ENCODE measurements at regions not wholly inside any gene's neighbourhood (a gene's known extent, or its start where the extent isn't known, plus 50 kb on each side); places are given as distances from the start of the nearest gene placed in this dataset.

DNA sequence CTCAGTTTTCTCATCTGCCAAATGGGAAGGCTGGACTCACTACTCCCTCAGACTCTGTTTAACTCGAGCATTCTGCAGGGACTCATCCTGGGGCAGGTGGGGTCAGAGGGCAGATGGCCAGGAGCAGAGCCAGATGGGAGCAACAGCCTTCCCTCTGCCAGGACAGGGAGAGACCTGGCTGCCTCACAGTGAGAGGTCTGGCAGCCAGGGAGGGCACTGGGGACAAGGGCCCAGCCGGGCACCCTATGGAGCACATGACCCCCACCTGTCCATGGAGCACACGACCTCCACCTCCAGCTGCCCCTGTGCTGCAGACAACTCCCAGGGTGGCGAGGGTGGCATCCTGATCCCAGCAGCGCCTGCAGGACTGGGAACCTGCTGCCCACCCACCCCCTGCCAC lies 67.4 kb downstream of the IGLL1 start:
- Histone ChIP-seq H3K36me3 (ENCODE audit: control insufficient read depth, insufficient read depth, low read length) (no peaks in the 10 kb centered on the region), H3K4me1 (ENCODE audit: control insufficient read depth, insufficient read depth, low read length) (no peaks in the 10 kb centered on the region), H3K27me3 (ENCODE audit: control insufficient read depth, insufficient read depth, low read length) (no peaks in the 10 kb centered on the region), H3K4me3 (ENCODE audit: low read depth, low read length) (no peak overlapping the region), H3K9ac (ENCODE audit: low read depth, low read length) (no peak overlapping the region), H3K9me3 (ENCODE audit: control insufficient read depth, insufficient read depth, low read length) (no peaks in the 10 kb centered on the region)

DNA sequence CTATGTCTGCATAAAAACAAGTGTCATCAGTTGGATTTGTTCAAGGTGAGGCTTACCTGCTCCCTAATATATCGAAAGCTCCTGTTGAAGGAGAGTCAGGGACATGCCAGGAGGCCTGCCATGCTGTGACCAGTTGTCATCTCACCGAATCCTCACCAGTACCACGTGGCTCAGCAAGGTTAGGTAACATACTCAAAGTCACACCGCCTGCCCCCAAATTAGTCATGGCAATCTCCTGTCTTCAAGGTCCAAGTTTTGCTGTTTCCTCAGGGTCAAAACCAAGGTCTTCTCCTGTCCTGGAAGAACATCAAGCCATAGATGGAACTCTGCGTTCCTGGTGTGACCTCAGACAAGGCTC lies 67.8 kb downstream of the IGLL1 start:
- Histone ChIP-seq H3K9me3 (ENCODE audit: control insufficient read depth, insufficient read depth, low read length) (no peaks in the 10 kb centered on the region), H3K27me3 (ENCODE audit: control insufficient read depth, insufficient read depth, low read length) (no peaks in the 10 kb centered on the region), H3K4me1 (ENCODE audit: control insufficient read depth, insufficient read depth, low read length) (no peaks in the 10 kb centered on the region), H3K9ac (ENCODE audit: low read depth, low read length) (no peak overlapping the region), H3K4me3 (ENCODE audit: low read depth, low read length) (no peak overlapping the region), H3K36me3 (ENCODE audit: control insufficient read depth, insufficient read depth, low read length) (no peaks in the 10 kb centered on the region)

DNA sequence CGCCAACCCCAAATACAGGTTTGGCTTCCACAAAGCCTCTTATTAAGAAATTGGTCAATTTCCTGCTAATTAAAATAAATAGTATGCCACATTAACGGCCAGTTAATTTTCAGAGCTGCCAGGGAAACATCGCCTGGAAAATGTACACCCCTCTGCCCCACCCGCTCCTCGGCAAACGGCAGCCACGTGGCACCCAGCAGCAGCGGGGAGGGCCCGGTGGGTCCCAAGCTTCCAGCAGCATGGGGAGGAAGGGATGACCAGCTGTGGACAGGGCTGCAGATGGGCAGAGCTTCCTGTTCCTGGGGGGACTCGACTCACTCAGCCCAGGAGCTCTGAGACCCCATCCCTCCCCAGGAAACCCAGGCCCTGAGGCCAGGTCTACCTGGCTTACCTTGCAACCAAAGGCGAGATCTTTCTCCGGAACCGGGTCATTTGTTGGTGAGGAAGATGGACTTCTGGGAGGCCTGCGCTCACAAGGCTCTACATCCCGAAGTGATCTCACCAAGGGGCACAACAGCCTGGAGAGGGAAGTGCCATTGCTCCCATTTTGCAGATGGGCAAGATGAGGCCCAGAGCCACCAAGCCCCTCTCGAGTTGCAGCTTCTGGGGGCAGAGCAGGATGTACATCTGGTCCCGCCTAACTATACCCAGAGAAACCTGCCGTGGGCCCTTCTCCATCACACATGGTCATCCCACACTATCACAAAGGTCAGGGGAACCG lies 68.3 kb downstream of the IGLL1 start:
- Histone ChIP-seq H3K9me3 (ENCODE audit: control insufficient read depth, insufficient read depth, low read length) (no peaks in the 10 kb centered on the region), H3K9ac (ENCODE audit: low read depth, low read length) (no peak overlapping the region), H3K4me1 (ENCODE audit: control insufficient read depth, insufficient read depth, low read length) (no peaks in the 10 kb centered on the region), H3K36me3 (ENCODE audit: control insufficient read depth, insufficient read depth, low read length) (no peaks in the 10 kb centered on the region), H3K4me3 (ENCODE audit: low read depth, low read length) (no peak overlapping the region), H3K27me3 (ENCODE audit: control insufficient read depth, insufficient read depth, low read length) (no peaks in the 10 kb centered on the region)

DNA sequence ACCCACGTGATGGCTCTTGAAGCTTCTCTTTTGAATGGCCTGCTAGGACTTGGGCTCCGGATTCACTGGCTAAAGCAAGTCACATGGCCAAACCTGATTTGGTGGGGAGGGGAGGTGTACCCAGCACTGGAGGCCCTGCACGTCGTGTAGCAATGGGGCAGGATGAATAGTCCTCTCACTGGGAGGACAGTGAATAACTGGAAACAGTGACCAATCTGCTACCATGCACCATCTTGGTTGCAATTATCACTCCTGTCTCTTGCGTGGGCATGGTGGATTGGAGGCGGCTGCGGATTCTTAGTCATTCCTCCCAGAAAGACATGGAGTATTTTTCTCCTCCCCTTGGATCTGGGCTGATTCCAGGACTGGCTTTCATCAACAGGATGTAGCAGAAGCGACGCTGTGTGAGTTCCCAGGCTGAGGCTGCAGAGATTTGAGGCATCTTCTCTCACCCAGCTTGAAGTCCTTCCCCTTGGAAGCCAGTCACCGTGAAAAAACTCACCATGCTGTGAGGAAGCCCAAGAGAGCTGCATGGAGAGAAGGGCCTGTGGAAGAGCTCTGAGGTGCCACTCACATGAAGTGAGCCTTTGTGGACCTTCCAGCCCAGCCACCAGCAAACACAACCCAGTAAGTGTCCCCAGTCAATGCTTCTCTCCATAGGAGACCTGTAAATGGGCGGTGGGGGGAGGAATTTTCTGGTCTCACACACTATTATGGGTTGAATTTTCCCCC lies 70.4 kb downstream of the IGLL1 start:
- Histone ChIP-seq H3K27me3 (ENCODE audit: control insufficient read depth, insufficient read depth, low read length) (no peaks in the 10 kb centered on the region), H3K9ac (ENCODE audit: low read depth, low read length) (no peak overlapping the region), H3K4me1 (ENCODE audit: control insufficient read depth, insufficient read depth, low read length) (no peaks in the 10 kb centered on the region), H3K36me3 (ENCODE audit: control insufficient read depth, insufficient read depth, low read length) (no peaks in the 10 kb centered on the region), H3K9me3 (ENCODE audit: control insufficient read depth, insufficient read depth, low read length) (no peaks in the 10 kb centered on the region), H3K4me3 (ENCODE audit: low read depth, low read length) (no peak overlapping the region)

DNA sequence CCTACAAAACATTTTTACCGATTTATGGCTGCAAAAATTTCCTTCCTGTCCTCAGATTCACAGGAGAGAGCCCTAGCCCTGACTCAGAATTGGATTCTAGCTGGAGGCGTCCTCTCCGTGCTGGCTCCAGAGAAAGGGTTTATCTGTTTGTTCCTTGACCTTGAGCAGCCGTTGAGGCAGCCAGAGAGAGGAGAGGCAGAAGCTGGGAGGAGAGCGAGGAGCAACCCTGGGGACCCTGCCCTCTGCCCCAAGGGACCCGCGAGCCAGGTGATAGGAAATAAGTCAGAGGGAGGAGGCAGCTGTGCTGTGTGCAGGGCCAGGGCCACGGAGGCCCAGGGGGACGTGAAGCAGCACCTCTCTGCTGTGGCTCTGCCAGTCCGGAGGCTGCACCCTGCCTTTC lies 75.6 kb downstream of the IGLL1 start:
- no peaks in the 10 kb centered on the region for H3K36me3 ChIP-seq (ENCODE audit: control insufficient read depth, insufficient read depth, low read length)
- no peak overlapping the region for H3K4me3 ChIP-seq (ENCODE audit: low read depth, low read length)
- peaks cover 4% of the 10 kb centered on the region for H3K27me3 ChIP-seq (ENCODE audit: control insufficient read depth, insufficient read depth, low read length)
- no peaks in the 10 kb centered on the region for H3K9me3 ChIP-seq (ENCODE audit: control insufficient read depth, insufficient read depth, low read length)
- no peak overlapping the region for H3K9ac ChIP-seq (ENCODE audit: low read depth, low read length)
- peaks cover 1% of the 10 kb centered on the region for H3K4me1 ChIP-seq (ENCODE audit: control insufficient read depth, insufficient read depth, low read length)

DNA sequence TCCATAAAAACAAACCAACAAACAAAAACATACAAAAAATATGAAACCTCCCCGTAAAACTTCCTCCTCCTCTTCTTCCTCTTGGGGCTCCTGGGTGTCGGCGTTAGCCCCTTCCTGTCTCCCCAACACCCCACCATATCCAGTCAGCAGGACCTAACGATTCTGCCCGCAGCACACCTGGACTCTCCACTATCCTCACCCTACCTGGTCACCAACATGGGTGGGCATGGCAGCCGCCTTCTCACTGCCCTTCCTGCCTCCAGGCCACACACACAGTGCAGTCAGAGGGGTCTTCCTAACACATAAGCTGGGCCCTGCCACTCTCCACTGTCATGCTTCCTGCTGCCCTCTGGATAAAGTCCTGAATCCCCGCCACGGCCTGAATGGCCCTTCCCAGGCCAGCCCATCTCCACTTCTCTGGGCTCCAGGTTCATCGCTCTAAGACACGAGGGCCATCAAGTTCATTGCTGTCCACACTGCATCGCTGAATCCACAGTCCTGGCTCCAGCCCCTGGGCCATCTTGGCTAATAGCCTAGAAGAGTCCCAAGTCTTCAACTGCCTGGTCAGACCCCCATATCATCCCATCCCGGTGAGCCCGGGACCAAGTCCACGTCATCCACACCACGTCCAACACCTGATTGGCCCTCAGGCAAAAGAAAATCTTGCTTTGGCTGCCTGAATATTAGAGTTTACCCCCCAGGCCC lies 76.2 kb downstream of the IGLL1 start:
- Histone ChIP-seq H3K4me1 (ENCODE audit: control insufficient read depth, insufficient read depth, low read length) (peaks cover 2% of the 10 kb centered on the region), H3K36me3 (ENCODE audit: control insufficient read depth, insufficient read depth, low read length) (no peaks in the 10 kb centered on the region), H3K4me3 (ENCODE audit: low read depth, low read length) (no peak overlapping the region), H3K9me3 (ENCODE audit: control insufficient read depth, insufficient read depth, low read length) (no peaks in the 10 kb centered on the region), H3K9ac (ENCODE audit: low read depth, low read length) (no peak overlapping the region), H3K27me3 (ENCODE audit: control insufficient read depth, insufficient read depth, low read length) (peaks cover 4% of the 10 kb centered on the region)

DNA sequence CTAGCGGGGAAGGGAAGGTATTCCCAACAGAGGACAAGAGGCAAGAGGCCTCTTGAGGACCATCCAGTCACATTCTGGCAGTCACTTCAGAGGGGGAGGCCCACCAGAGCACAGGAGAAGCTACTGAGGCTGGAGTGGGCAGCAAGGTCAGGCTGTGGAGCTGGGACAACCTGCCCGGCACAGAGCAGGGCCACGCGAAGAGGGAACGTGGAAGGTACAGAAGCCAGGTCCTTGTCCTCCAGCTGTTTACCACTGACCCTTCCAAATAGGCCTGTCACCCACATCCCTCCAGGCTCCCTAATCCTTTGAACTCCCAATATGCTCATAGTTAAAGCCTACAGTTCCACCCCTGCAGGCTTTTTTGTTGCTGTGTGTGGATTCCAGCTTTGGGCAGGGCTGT lies 76.9 kb downstream of the IGLL1 start:
- no peak overlapping the region for H3K9ac ChIP-seq (ENCODE audit: low read depth, low read length)
- no peaks in the 10 kb centered on the region for H3K36me3 ChIP-seq (ENCODE audit: control insufficient read depth, insufficient read depth, low read length)
- H3K4me3 ChIP-seq (ENCODE audit: low read depth, low read length), result no peak overlapping the region
- H3K4me1 ChIP-seq (ENCODE audit: control insufficient read depth, insufficient read depth, low read length), result peaks cover 2% of the 10 kb centered on the region
- peaks cover 4% of the 10 kb centered on the region for H3K27me3 ChIP-seq (ENCODE audit: control insufficient read depth, insufficient read depth, low read length)
- no peaks in the 10 kb centered on the region for H3K9me3 ChIP-seq (ENCODE audit: control insufficient read depth, insufficient read depth, low read length)

DNA sequence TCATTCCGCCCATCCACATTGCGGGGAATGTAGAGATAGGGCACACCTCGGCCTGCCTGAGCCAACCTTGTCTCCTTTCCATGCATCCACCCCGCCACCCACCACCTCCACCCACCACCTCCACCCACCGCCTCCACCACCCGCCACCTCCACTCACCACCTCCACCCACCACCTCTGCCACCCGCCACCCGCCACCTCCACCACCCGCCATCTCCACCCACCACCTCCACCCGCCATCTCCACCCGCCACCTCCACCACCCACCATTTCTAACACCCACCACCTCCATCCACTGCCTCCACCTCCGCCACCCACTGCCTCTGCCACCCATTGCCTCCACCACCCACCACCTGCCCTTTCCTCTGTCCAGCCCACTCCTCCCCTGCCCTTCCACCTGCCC lies 78.4 kb downstream of the IGLL1 start:
- Histone ChIP-seq H3K9me3 (ENCODE audit: control insufficient read depth, insufficient read depth, low read length) (no peaks in the 10 kb centered on the region), H3K4me3 (ENCODE audit: low read depth, low read length) (no peak overlapping the region), H3K9ac (ENCODE audit: low read depth, low read length) (no peak overlapping the region), H3K4me1 (ENCODE audit: control insufficient read depth, insufficient read depth, low read length) (peaks cover 2% of the 10 kb centered on the region), H3K36me3 (ENCODE audit: control insufficient read depth, insufficient read depth, low read length) (no peaks in the 10 kb centered on the region), H3K27me3 (ENCODE audit: control insufficient read depth, insufficient read depth, low read length) (peaks cover 4% of the 10 kb centered on the region)

DNA sequence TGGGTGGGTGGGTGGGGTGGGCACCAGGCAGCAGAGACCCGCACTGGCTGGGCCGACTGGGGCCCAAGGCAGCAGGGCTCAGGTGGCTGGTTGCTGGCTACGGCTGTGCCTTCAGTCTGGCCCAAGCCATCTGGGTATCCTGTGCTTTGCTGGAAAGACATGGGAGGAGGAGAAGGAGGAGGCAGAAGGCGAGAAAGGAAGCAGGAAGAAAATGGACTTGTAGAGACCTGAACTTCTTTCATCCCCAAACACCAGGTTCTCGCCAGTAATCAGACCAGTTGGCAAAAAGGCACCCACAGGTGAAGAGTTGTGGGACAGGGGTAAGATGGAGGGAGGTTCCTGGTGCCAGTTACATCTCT lies 78.8 kb downstream of the IGLL1 start:
- Histone ChIP-seq H3K27me3 (ENCODE audit: control insufficient read depth, insufficient read depth, low read length) (peaks cover 4% of the 10 kb centered on the region), H3K4me1 (ENCODE audit: control insufficient read depth, insufficient read depth, low read length) (peaks cover 2% of the 10 kb centered on the region), H3K36me3 (ENCODE audit: control insufficient read depth, insufficient read depth, low read length) (no peaks in the 10 kb centered on the region), H3K4me3 (ENCODE audit: low read depth, low read length) (no peak overlapping the region), H3K9me3 (ENCODE audit: control insufficient read depth, insufficient read depth, low read length) (no peaks in the 10 kb centered on the region), H3K9ac (ENCODE audit: low read depth, low read length) (no peak overlapping the region)

DNA sequence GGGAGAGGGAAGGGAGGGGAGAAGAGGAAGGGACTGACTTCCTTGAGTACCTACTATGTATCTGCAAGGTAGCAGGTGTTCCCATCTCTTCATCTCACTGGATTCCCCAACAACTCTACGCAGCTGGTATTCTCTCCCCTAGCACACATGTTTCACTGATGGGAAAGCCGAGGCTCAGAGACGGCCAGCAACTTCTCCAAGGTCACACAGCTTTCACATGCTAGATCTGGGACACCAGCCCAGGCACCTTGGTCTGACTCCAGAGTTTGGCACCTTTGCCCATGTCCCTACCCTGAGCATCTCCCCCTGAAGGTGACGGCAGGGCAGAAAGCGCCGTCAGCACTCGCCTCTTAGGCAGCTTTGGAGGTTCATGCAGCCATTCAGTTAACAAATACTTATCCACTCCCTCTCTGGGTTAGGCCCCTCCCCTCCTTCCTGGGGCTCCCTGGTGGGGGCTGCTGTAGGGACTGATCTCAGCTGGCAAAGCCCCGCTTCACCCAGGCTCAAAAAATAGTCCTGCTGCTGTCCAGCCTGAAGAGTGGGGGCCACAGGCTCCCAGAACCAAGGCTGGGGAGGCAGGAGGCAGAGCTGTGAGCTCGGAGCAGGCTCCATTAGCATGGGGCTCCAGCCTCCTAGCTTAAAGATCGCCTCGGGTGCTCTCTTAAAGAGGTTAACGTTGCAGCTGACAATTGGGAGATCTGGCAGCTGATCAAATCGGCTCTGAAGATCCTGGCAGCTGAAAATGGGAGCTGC lies 79.4 kb downstream of the IGLL1 start:
- Histone ChIP-seq H3K27me3 (ENCODE audit: control insufficient read depth, insufficient read depth, low read length) (peaks cover 4% of the 10 kb centered on the region), H3K9me3 (ENCODE audit: control insufficient read depth, insufficient read depth, low read length) (no peaks in the 10 kb centered on the region), H3K36me3 (ENCODE audit: control insufficient read depth, insufficient read depth, low read length) (no peaks in the 10 kb centered on the region), H3K4me1 (ENCODE audit: control insufficient read depth, insufficient read depth, low read length) (peaks cover 2% of the 10 kb centered on the region), H3K4me3 (ENCODE audit: low read depth, low read length) (no peak overlapping the region), H3K9ac (ENCODE audit: low read depth, low read length) (no peak overlapping the region)

DNA sequence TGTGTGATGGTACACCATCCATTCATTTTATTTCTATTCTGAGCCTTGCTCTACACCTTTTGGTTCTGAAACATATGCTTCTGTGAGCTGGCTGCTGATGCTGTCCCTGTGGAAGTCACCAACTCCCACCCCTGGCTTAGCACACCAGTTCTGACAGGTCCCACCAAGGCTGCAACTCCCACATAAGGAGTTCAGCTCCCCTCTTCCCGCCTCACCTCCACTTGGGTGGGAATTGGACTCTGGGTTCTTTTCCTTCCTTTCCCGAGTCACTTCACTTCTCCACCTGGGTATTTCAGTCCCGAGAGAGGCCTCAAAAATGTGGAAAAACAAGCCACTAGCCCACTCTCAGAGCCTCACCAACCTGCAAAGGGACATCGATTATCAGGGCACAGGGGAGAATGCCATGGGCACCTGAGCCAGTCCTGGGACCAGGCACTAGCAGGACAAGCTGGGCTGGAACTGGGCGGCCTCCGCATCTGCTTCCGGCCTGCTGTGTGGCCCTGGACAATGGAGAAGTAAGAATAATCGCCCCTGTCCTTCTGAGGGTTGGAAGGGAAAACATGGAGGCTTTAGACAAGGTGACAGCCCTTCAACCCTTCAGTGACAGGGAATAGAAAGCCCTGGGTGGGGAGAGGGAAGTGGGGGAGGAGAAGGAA lies 80.1 kb downstream of the IGLL1 start:
- Histone ChIP-seq H3K9me3 (ENCODE audit: control insufficient read depth, insufficient read depth, low read length) (no peaks in the 10 kb centered on the region), H3K36me3 (ENCODE audit: control insufficient read depth, insufficient read depth, low read length) (no peaks in the 10 kb centered on the region), H3K9ac (ENCODE audit: low read depth, low read length) (no peak overlapping the region), H3K4me3 (ENCODE audit: low read depth, low read length) (no peak overlapping the region), H3K4me1 (ENCODE audit: control insufficient read depth, insufficient read depth, low read length) (peaks cover 2% of the 10 kb centered on the region), H3K27me3 (ENCODE audit: control insufficient read depth, insufficient read depth, low read length) (peaks cover 4% of the 10 kb centered on the region)
